T-helper 17 cell (primary cell): ENCODE measurements at regions not wholly inside any gene's neighbourhood (a gene's known extent, or its start where the extent isn't known, plus 50 kb on each side); places are given as distances from the start of the nearest gene placed in this dataset.
"Not testable (repeated sequence)": the region's sequence is repeated elsewhere in the genome, so short reads cannot be mapped to it uniquely, and the experiment has no call there.

ENCODE experiments used
- ATAC-seq: fragments of 150-1000 bp; cut with Tn5 transposase; 2 replicates; pipeline ENCODE4 v1.10.0; 2021; ENCODE audit warnings: mild to moderate bottlenecking, moderate library complexity
- DNase-seq, 3 donors: peaks; one replicate each; pipeline versions ENCODE4 v3.0.0 to v3.0.0-alpha.2; 2020 to 2021
- H3K9me3 ChIP-seq: one replicate; pipeline ENCODE4 v1.7.0; 2013; ENCODE audit warnings: low read length, mild to moderate bottlenecking; ENCODE audit not compliant: control insufficient read depth, poor library complexity, severe bottlenecking
- H3K27ac Mint-ChIP-seq: one replicate; pipeline ENCODE4 v1.8.0; 2022; ENCODE audit warnings: mild to moderate bottlenecking, moderate library complexity, mixed read lengths
- H3K27me3 Mint-ChIP-seq: one replicate; pipeline ENCODE4 v1.8.0; 2022; ENCODE audit warnings: mixed read lengths
- H3K36me3 Mint-ChIP-seq: one replicate; pipeline ENCODE4 v1.8.0; 2022; ENCODE audit warnings: low read depth, mixed read lengths
- H3K4me1 Mint-ChIP-seq: one replicate; pipeline ENCODE4 v1.8.0; 2022; ENCODE audit warnings: mild to moderate bottlenecking, mixed read lengths
- H3K4me3 Mint-ChIP-seq: one replicate; pipeline ENCODE4 v1.8.0; 2022; ENCODE audit warnings: mild to moderate bottlenecking, moderate library complexity, mixed read lengths

GRCh38 chr5:162939991-162940390 is 497.4 kb upstream of the CCNG1 start:
- H3K9me3 ChIP-seq: no peaks in the 10 kb centered on the region
- H3K36me3 Mint-ChIP-seq: no peaks in the 10 kb centered on the region
- H3K27ac Mint-ChIP-seq: no peak overlapping the region
- no peak overlapping the region for H3K4me3 Mint-ChIP-seq
- no peak for DNase-seq
- no peaks in the 10 kb centered on the region for H3K27me3 Mint-ChIP-seq
- no peaks in the 10 kb centered on the region for H3K4me1 Mint-ChIP-seq
- no peak for ATAC-seq

GRCh38 chr5:162948677-162949076 is 488.7 kb upstream of the CCNG1 start:
- H3K27ac Mint-ChIP-seq: no peak overlapping the region
- H3K36me3 Mint-ChIP-seq: no peaks in the 10 kb centered on the region
- no peak overlapping the region for H3K4me3 Mint-ChIP-seq
- DNase-seq (no peak), ATAC-seq (no peak)
- H3K4me1 Mint-ChIP-seq: no peaks in the 10 kb centered on the region
- H3K9me3 ChIP-seq: no peaks in the 10 kb centered on the region
- H3K27me3 Mint-ChIP-seq: no peaks in the 10 kb centered on the region

DNA sequence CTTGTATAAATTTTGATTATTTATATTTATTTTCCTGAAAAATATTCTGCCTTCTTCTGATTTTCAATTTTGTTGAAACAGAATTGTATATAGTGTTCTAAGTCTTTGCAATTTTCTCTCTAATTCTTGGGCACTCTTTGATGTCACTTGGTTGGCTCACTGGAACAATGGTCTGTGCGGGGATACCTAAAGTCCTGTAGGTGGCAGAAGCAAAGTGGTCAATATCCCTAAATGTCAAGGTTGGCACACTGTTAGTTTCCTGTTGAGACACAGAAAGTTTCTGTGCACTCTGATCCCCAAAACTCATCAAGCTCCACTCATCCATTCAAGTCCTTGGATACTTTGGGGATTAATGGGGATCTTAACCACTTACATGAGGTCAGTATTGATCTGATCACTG is 480.8 kb upstream of the CCNG1 start:
- Mint-ChIP-seq H3K4me1 (no peaks in the 10 kb centered on the region), H3K27ac (no peak overlapping the region), H3K36me3 (no peaks in the 10 kb centered on the region), H3K4me3 (no peak overlapping the region), H3K27me3 (no peaks in the 10 kb centered on the region)
- ATAC-seq: no peak
- no peak for DNase-seq
- H3K9me3 ChIP-seq: no peaks in the 10 kb centered on the region

DNA sequence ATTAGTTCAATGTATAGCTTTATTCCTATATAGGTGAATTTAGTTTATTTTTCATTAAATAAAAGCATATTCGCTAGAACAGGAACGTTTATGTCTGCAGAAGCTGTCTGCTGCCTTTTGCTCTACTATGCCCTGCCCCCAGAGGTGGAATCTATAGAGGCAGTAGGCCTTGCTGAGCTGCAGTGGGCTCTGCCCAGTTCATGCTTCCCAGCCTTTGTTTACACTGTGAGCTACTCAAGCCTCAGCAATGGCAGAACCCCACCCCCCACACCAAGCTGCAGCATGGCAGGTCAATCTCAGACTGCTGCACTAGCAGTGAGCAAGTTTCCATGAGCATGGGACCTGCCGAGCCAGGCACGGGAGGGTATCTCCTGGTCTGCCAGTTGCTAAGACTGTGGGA is 473.3 kb upstream of the CCNG1 start:
- not testable (repeated sequence) for H3K9me3 ChIP-seq, DNase-seq, H3K27ac Mint-ChIP-seq, H3K27me3 Mint-ChIP-seq, H3K4me1 Mint-ChIP-seq, H3K36me3 Mint-ChIP-seq, H3K4me3 Mint-ChIP-seq, ATAC-seq

- DNase-seq (no peak), ATAC-seq (no peak)
- Mint-ChIP-seq H3K4me3 (no peak overlapping the region), H3K4me1 (no peaks in the 10 kb centered on the region), H3K27me3 (no peaks in the 10 kb centered on the region), H3K27ac (no peak overlapping the region), H3K36me3 (no peaks in the 10 kb centered on the region)
- H3K9me3 ChIP-seq: no peaks in the 10 kb centered on the region
Observed at GRCh38 chr5:162990063-162990462, 447.3 kb upstream of the CCNG1 start.

DNA sequence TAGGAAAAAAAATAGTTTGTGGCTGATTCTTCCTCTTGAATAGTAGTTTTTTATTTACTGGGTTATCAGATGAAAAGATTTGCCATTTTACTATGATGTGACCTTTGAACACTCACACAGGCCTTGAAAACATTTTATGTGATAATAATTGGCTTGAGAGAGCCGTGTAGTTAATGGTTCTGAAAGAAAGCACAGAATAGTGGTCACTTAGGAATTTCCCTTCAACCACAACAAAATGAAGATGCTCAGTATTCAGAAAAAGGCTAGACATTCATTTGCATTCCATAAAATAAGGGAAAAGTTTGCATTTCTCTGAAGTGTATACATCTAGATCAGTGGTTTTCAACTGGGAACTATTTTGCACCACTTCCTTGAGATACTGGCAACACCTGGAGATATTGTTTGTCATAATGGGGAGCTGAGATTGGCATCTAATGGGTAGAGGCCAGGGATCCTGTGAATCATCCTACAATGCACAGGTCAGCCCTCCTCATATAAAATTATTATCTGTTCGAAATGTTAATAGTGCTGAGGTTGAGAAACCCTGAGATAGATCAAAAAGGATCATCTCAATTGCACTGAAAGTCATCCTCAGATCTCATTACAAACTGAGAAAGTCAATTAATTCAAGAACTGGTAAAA is 446.4 kb upstream of the CCNG1 start:
- H3K4me1 Mint-ChIP-seq: no peaks in the 10 kb centered on the region
- DNase-seq (no peak), ATAC-seq (no peak)
- H3K4me3 Mint-ChIP-seq: no peak overlapping the region
- no peaks in the 10 kb centered on the region for H3K9me3 ChIP-seq
- H3K27me3 Mint-ChIP-seq: no peaks in the 10 kb centered on the region
- H3K27ac Mint-ChIP-seq: no peak overlapping the region
- H3K36me3 Mint-ChIP-seq: no peaks in the 10 kb centered on the region

DNA sequence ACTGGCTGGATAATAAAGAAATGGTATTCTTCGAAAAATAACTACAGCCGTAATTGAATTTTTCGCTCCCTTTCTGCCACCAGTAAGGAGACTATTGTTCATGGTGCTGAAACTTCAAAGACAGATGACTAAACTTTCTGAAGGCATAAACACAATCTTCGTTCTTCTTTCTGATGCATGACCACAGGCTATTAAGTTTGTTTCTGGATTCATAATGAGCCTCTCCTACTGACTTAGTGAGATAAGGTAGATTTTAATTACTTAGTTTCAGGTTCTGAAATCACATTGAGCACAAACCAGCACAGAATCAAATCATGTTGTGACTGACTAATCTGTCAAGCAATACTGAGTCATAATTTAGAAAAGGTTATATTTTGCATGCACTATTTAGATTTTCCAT is 441.8 kb upstream of the CCNG1 start:
- no peak overlapping the region for H3K4me3 Mint-ChIP-seq
- DNase-seq (no peak), ATAC-seq (no peak)
- H3K36me3 Mint-ChIP-seq: no peaks in the 10 kb centered on the region
- no peaks in the 10 kb centered on the region for H3K27me3 Mint-ChIP-seq
- no peak overlapping the region for H3K27ac Mint-ChIP-seq
- no peaks in the 10 kb centered on the region for H3K4me1 Mint-ChIP-seq
- H3K9me3 ChIP-seq: no peaks in the 10 kb centered on the region

DNA sequence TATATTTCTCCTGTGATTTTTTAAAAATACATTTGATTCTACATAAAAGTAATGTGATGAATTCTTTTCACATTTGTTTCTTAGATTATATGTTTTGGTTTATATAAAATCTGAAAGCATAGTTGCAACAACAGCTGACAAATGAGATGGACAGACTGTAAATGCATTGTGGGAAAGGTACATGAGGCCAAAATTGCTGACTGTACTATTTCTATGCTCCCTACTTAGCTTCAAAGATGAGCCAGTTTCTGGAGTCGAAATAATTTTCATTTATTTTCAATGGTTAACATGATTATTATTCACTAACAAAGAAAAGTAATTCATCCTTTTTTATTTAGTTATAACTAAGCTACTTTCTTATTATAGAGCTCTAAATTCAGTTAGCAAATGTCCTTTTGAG is 441.3 kb upstream of the CCNG1 start:
- H3K36me3 Mint-ChIP-seq: no peaks in the 10 kb centered on the region
- H3K4me3 Mint-ChIP-seq: no peak overlapping the region
- DNase-seq: no peak
- ATAC-seq: no peak
- H3K27ac Mint-ChIP-seq: no peak overlapping the region
- no peaks in the 10 kb centered on the region for H3K27me3 Mint-ChIP-seq
- H3K4me1 Mint-ChIP-seq: no peaks in the 10 kb centered on the region
- no peaks in the 10 kb centered on the region for H3K9me3 ChIP-seq

DNA sequence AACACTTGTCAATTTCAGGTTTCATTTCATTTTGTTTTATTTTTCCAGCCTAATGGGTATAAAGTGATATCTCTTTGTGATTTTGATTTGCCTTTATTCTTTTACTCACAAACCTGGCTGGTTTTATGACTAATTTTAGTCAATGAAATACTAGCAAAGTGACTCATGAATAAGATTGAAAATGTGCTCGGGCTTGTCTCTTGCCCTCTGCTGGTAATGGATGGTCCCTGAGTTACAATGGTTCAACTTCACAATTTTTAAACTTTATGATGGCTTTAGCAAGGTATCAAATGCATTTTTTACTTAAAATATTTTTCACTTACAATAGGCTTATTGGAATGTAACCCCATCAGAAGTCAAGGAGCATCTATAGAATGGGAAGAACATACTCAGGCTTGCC is 431.4 kb upstream of the CCNG1 start:
- ATAC-seq (no peak), DNase-seq (no peak)
- Mint-ChIP-seq H3K27me3 (no peaks in the 10 kb centered on the region), H3K4me1 (no peaks in the 10 kb centered on the region), H3K27ac (no peak overlapping the region), H3K4me3 (no peak overlapping the region), H3K36me3 (no peaks in the 10 kb centered on the region)
- no peaks in the 10 kb centered on the region for H3K9me3 ChIP-seq

- ATAC-seq: no peak
- H3K4me3 Mint-ChIP-seq: no peak overlapping the region
- DNase-seq: no peak
- H3K27ac Mint-ChIP-seq: no peak overlapping the region
- H3K27me3 Mint-ChIP-seq: no peaks in the 10 kb centered on the region
- no peaks in the 10 kb centered on the region for H3K4me1 Mint-ChIP-seq
- H3K9me3 ChIP-seq: no peaks in the 10 kb centered on the region
- no peaks in the 10 kb centered on the region for H3K36me3 Mint-ChIP-seq
Observed at GRCh38 chr5:163022582-163023128, 414.7 kb upstream of the CCNG1 start.

GRCh38 chr5:163023846-163024245 is 413.5 kb upstream of the CCNG1 start:
- no peak overlapping the region for H3K4me3 Mint-ChIP-seq
- H3K36me3 Mint-ChIP-seq: no peaks in the 10 kb centered on the region
- no peak overlapping the region for H3K27ac Mint-ChIP-seq
- H3K4me1 Mint-ChIP-seq: no peaks in the 10 kb centered on the region
- no peak for ATAC-seq
- no peaks in the 10 kb centered on the region for H3K9me3 ChIP-seq
- no peak for DNase-seq
- H3K27me3 Mint-ChIP-seq: no peaks in the 10 kb centered on the region

GRCh38 chr5:163024936-163025335 is 412.5 kb upstream of the CCNG1 start:
- no peak overlapping the region for H3K27ac Mint-ChIP-seq
- DNase-seq (no peak), ATAC-seq (no peak)
- H3K4me1 Mint-ChIP-seq: no peaks in the 10 kb centered on the region
- no peak overlapping the region for H3K4me3 Mint-ChIP-seq
- no peaks in the 10 kb centered on the region for H3K9me3 ChIP-seq
- no peaks in the 10 kb centered on the region for H3K27me3 Mint-ChIP-seq
- H3K36me3 Mint-ChIP-seq: no peaks in the 10 kb centered on the region

DNA sequence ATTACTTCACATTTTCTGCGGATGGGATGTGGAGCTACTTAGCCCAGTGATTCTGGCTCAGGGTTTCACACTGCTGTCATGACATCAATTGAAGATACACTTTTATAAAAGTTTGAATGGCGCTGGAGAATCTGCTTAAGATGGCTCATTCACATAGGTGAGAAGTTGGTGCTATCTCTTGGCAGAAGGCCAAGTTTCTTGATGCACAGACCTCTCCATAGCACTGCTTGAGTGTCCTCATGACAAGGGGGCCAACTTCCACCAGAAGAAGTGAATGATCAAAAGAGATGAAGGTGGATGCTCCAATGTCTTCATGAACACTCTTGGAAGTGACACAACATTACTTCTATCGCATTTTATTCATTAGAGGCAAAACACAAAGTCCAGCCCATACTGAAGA is 403.7 kb upstream of the CCNG1 start:
- Mint-ChIP-seq H3K4me3 (no peak overlapping the region), H3K27me3 (no peaks in the 10 kb centered on the region), H3K4me1 (no peaks in the 10 kb centered on the region), H3K36me3 (no peaks in the 10 kb centered on the region), H3K27ac (no peak overlapping the region)
- H3K9me3 ChIP-seq: no peaks in the 10 kb centered on the region
- DNase-seq (no peak), ATAC-seq (no peak)

- Mint-ChIP-seq H3K27ac (no peak overlapping the region), H3K36me3 (no peaks in the 10 kb centered on the region), H3K4me1 (no peaks in the 10 kb centered on the region), H3K27me3 (no peaks in the 10 kb centered on the region), H3K4me3 (no peak overlapping the region)
- ATAC-seq (no peak), DNase-seq (no peak)
- no peaks in the 10 kb centered on the region for H3K9me3 ChIP-seq
Observed at GRCh38 chr5:163041254-163041653, 396.1 kb upstream of the CCNG1 start.
